GM18511 (cell line): ENCODE measurements at regions not wholly inside any gene's neighbourhood (a gene's known extent, or its start where the extent isn't known, plus 50 kb on each side); places are given as distances from the start of the nearest gene placed in this dataset.

Source experiments
- ATAC-seq: cut with Tn5 transposase; IDR thresholded peaks from one replicate; pipeline ENCODE4 v1.9.1; 2021; ENCODE audit warnings: mild to moderate bottlenecking, moderate library complexity; ENCODE audit not compliant: unreplicated experiment

GRCh38 chr17:63365366-63366240, 80.5 kb downstream of the CYB561 start:
- ATAC-seq, result no peak

GRCh38 chr17:63366241-63366566, 79.9 kb downstream of the CYB561 start:
- no peak for ATAC-seq

GRCh38 chr17:63369233-63369632, 76.9 kb downstream of the CYB561 start:
- no peak for ATAC-seq

- no peak for ATAC-seq
Observed at GRCh38 chr17:63370696-63371095, 75.4 kb downstream of the CYB561 start.

GRCh38 chr17:63376949-63377348, 69.2 kb downstream of the CYB561 start:
- no peak for ATAC-seq

- ATAC-seq, result no peak
Observed at GRCh38 chr17:63378411-63379375, 67.4 kb downstream of the CYB561 start.

- no peak for ATAC-seq
Observed at GRCh38 chr17:63379636-63380035, 66.5 kb downstream of the CYB561 start.

GRCh38 chr17:63381101-63381729, 64.9 kb downstream of the CYB561 start:
- no peak for ATAC-seq

GRCh38 chr17:63382136-63382535, 64.0 kb downstream of the CYB561 start:
- ATAC-seq, result no peak
